KOPT-K1 (cell line): ENCODE measurements at regions not wholly inside any gene's neighbourhood (a gene's known extent, or its start where the extent isn't known, plus 50 kb on each side); places are given as distances from the start of the nearest gene placed in this dataset.

Source experiments
- H3K27ac ChIP-seq: fragments of 200-600 bp; sonication (generic); 2 replicates; pipeline ENCODE4 v1.5.1; 2016; ENCODE audit warnings: antibody characterized with exemption, mild to moderate bottlenecking, low read depth, low read length; ENCODE audit not compliant: poor library complexity, severe bottlenecking
- H3K36me3 ChIP-seq: fragments of 200-600 bp; sonication (generic); 2 replicates; pipeline ENCODE4 v1.5.1; 2017; ENCODE audit warnings: antibody characterized with exemption, mild to moderate bottlenecking, low read length, moderate library complexity; ENCODE audit not compliant: insufficient read depth
- H3K9me3 ChIP-seq: fragments of 200-600 bp; sonication (generic); 2 replicates; pipeline ENCODE4 v1.5.1; 2017; ENCODE audit warnings: antibody characterized with exemption, low read length, mild to moderate bottlenecking; ENCODE audit not compliant: insufficient read depth, poor library complexity, severe bottlenecking

DNA sequence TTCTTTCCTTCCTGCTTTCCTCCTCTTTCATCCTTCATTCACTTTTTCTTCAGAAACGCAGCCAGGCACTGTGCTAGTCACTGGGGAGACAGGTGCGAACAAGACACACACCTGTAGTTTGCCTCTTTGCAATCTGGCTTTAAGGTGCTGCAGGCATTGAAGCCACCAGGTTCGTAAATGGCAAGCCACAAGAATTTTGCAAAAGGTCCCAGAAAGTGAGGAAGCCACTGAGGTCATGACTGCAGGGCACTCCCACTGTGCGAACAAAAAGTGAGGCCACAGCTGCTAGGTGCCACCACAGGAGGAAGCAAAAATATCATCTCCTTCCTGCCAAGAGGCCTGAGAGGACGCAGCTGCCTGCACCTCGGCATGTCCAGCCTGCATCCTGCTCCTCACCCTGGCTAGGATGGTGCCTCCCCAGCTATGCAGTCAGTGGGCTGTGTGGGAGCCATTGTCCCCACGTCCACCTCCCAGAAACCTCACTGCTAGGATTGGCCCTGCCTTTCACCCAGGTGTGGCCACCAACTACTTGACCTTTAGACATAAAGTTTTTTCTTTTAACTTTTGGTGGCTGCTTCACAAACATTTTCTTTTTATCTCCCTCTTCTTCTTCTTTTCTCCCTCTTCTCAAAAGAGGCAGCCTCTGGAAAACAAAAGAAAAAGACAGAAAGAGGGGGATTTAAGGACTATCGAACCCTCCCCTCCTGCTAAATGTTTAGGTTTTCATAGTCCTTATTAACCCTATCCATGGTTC, 230.8 kb downstream of the BCAS1 start:
- Histone ChIP-seq H3K36me3 (no peaks in the 10 kb centered on the region), H3K27ac (peak overlapping the region; percentile 56), H3K9me3 (peaks cover 5% of the 10 kb centered on the region)

DNA sequence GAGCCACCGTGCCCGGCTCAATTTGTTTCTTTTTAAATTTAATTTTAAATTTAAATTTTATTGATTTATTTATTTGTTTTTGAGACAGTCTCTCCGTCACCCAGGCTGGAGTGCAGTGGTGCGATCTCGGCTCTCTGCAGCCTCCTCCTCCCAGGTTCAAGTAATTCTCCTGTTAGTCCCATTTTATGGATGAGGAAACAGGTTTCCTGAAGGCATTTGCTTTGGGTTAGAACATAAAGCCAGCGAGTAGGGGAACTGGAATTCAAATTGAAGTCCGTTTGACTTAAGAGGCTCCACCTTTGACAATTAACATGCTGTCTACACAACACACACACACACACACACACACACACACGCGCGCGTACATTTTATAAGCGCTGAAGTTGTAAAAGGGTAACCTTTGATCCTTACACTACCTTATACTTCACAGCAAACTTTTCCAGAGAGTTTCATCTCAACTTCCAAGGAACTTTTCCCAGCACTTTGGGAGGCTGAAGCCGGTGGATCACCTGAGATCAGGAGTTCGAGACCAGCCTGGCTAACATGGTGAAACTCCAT, 232.0 kb downstream of the BCAS1 start:
- no peaks in the 10 kb centered on the region for H3K36me3 ChIP-seq
- peaks cover 5% of the 10 kb centered on the region for H3K9me3 ChIP-seq
- H3K27ac ChIP-seq: no peak overlapping the region

GRCh38 chr20:53837126-53837826, 233.1 kb downstream of the BCAS1 start:
- no peaks in the 10 kb centered on the region for H3K36me3 ChIP-seq
- H3K9me3 ChIP-seq: peaks cover 5% of the 10 kb centered on the region
- no peak overlapping the region for H3K27ac ChIP-seq

DNA sequence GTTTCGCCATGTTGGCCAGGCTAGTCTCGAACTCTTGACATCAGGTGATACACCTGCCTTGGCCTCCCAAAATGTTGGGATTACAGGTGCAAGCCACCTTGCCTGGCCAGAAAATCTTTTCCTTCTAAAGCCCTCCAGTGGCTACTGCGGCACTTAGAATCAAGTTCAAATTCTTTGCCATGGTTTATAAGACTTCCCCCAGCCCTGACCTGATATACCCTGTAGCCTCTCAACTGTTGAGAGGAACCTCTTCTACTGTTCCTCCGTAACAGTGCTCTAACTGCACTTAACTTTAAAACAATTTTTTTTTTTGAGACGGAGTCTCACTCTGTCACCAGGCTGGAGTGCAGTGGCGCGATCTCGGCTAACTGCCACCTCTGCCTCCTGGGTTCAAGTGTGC, 235.6 kb downstream of the BCAS1 start:
- Histone ChIP-seq H3K36me3 (no peaks in the 10 kb centered on the region), H3K27ac (no peak overlapping the region), H3K9me3 (peaks cover 5% of the 10 kb centered on the region)

DNA sequence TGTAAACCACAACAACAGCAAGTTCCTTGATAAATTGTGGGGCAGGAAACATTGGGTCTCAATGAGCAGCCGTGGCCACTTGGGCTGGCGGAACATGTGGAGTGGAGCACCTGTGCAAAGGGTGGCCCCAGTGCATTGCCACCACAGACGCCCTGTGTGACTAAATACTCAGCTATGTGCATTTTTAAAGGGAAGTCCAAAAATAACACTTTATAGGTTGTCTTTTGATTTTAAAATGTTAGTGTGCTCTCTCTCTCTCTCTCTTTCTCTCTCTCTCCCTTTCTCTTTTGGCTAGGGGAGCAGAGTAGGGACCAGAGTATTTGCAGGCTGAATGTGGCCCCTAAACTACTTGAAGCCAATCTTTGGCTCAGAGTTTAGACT, 236.3 kb downstream of the BCAS1 start:
- H3K27ac ChIP-seq: no peak overlapping the region
- no peaks in the 10 kb centered on the region for H3K36me3 ChIP-seq
- H3K9me3 ChIP-seq: peaks cover 5% of the 10 kb centered on the region

DNA sequence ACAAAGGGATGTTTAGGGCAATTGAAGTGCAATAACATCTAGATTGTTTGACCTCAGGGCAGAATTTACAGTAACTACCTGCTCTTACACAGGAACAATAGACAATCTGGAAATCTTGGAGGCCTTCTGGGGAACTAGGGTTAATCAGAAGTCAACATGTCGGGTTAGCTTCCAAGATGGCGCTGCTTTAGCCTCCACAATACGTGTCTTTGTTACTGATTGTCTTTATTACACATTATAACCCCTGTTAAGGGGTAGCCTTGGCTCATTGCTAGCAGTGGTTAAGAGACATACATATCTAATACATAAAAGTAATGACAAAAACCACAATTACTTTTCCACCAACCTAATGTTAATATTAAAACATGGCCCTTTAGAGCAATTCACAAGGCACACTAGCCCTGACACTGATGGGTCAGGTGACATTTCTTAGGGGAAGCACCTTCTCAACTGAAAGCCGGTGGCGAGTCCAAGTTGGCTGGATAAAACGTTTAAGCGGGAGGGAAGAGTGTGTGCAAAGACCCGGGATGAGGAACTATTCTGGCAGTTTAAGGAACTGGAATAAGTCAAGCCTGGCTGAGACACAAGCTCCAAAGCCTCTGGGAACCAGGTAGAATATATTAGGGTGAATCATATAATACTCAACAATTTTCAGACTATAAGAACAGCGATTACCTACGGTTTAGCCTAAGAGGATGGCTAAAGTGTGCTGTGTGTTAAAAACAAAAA, 236.9 kb downstream of the BCAS1 start:
- Histone ChIP-seq H3K27ac (no peak overlapping the region), H3K36me3 (no peaks in the 10 kb centered on the region), H3K9me3 (peaks cover 5% of the 10 kb centered on the region)

- Histone ChIP-seq H3K27ac (no peak overlapping the region), H3K36me3 (no peaks in the 10 kb centered on the region), H3K9me3 (peaks cover 5% of the 10 kb centered on the region)
Observed at GRCh38 chr20:53832499-53832898, 237.9 kb downstream of the BCAS1 start.

- Histone ChIP-seq H3K9me3 (no peaks in the 10 kb centered on the region), H3K27ac (no peak overlapping the region), H3K36me3 (no peaks in the 10 kb centered on the region)
Observed at GRCh38 chr20:53831812-53832211, 238.2 kb upstream of the ZNF217 start.

GRCh38 chr20:53831228-53831627, 237.6 kb upstream of the ZNF217 start:
- Histone ChIP-seq H3K27ac (no peak overlapping the region), H3K36me3 (no peaks in the 10 kb centered on the region), H3K9me3 (no peaks in the 10 kb centered on the region)

- no peaks in the 10 kb centered on the region for H3K9me3 ChIP-seq
- H3K27ac ChIP-seq: peak overlapping the region; percentile 87
- no peaks in the 10 kb centered on the region for H3K36me3 ChIP-seq
Observed at GRCh38 chr20:53829724-53830521, 236.3 kb upstream of the ZNF217 start.

GRCh38 chr20:53829255-53829723, 235.7 kb upstream of the ZNF217 start:
- peak overlapping the region; percentile 87 for H3K27ac ChIP-seq
- H3K9me3 ChIP-seq: no peaks in the 10 kb centered on the region
- no peaks in the 10 kb centered on the region for H3K36me3 ChIP-seq

DNA sequence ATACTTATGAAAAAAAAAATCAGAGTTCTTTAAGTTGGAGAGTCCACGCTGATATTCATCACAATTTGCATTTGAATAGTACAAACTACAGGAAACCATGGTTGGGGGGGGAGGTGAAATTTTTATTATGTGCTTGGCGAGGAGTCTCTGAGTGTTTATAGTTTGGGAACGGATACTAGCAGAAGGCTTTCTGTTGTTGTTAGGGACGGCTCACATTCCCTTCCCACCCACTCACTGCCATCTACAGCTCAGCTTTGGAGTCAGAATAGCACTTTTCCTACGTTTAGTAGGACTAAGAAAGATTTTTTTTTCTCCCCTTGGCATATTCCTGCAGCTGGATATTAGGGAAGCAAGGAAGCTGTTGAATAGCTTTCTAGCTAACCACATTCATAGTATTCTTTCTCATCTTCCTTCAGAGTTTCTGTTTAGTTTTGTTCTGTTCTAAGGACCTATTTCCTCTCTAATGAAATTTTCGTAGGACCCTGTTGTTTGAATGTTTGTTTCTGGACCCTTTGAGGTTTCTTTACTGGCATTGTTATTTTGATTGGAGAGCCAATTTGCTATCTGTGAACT, 235.1 kb upstream of the ZNF217 start:
- H3K9me3 ChIP-seq: no peaks in the 10 kb centered on the region
- H3K27ac ChIP-seq: peak overlapping the region; percentile 87

DNA sequence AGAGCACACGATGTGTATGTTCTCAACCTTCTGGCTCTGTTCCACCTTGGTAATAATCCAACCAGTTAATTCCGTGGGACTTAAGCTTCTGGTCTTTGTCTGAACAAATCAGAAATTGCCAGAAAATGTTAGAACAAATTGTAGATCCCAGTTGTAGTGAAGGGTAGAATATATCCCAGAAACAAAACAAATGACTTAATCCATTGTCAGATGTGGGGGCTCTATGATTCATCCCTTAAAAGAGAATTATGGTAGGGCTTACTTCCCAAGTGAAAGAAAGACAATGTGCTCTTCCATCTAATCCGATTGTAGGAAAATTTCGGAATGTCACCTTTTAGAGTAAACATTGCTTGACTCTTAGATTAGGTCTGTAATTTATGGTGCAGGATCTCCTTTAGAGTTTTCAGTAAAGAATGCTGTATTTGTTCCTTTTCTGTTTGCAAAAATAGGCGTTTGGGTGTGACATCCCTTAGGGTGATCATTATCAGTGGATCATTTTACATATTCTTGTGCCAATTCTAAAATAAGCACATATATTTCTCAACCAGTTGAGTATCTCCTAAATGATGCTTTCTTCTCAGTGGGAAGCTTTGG, 234.5 kb upstream of the ZNF217 start:
- Histone ChIP-seq H3K27ac (peak overlapping the region; percentile 87), H3K9me3 (no peaks in the 10 kb centered on the region), H3K36me3 (no peaks in the 10 kb centered on the region)

More for the DNA sequence above, 235.1 kb upstream of the ZNF217 start:
- no peaks in the 10 kb centered on the region for H3K36me3 ChIP-seq
